NCI-H187 treated with DMSO at 0.1 percent for 48 hours (cell line): ENCODE measurements at regions not wholly inside any gene's neighbourhood (a gene's known extent, or its start where the extent isn't known, plus 50 kb on each side); places are given as distances from the start of the nearest gene placed in this dataset.
"Not testable (repeated sequence)": the region's sequence is repeated elsewhere in the genome, so short reads cannot be mapped to it uniquely, and the experiment has no call there.

Experiments used
- DNase-seq: peaks from one replicate; lab custom pipeline; 2025; lab: John Stamatoyannopoulos, UW

DNA sequence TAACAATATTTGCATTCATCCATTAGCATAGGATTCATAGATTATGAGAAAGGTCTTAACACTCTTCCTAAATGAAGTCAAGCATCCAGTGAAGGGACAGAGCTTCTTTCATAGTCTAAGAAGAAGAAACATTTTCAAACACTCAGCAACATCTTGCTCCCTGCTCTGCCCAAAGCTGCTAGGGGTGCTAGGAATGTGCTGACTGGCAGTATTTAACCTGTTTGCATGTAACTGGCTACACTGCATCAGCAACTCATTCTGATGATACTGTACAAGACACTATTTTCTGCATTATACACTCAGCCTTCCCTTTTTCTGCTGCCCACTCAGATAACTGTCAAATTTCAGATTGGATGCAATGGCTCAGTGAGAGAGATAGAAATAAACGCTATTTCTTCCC lies 495.1 kb upstream of the ARID1B start:
- DNase-seq: no peak

- DNase-seq: no peak
These were observed 495.9 kb upstream of the ARID1B start for GRCh38 chr6:156281266-156281665.

DNA sequence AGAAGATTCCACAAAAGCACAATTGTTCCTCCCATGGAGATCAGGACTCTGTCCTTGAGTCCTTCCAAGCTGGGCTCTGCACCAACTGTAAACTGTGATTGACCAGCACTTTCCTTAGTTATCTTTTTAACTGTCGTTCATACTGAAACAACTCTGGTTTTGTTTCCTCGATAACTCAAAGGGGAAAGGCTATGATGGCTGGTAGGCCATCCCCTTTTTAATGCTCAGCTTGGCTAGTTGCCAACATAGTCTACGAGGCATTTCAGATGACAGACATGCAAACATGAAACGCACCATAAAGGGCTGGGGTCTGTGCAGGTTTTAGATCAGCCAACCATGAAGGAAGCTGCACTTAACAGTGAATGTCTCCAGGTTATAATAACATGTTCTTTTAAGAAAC lies 497.1 kb upstream of the ARID1B start:
- DNase-seq: peak; percentile 34

DNA sequence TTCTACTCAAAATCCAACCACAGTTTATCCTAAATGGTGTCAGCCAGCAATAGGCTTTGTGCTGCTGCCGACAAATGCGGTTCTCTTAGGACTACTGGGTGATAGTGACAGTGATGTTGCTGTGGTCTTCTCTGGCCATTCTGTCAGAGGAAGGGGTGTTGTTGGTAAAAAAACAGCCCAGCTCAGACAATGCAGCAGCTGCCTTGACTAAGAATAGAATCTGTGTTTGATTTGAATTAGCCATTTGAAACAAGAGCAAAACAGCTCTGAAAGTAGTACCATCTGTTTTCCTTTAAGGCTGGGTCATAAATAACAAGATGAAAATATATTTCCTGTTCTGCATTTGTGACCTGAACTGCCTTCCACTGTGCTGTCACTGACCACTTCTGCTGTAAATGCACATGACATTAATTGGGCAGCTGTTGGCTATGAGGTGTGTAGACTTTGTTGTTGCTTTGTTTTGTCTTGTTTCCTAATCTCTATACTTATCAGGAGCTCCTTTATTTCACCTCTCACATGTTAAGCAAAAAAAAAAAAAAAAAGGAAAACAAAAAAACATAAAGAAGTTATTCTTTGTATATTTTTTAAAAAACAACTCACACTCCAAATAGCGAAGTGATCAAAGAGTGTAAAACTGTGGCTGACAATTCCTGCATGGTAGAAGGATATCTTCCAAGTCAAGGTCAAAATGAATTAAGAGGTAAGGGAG lies 497.8 kb upstream of the ARID1B start:
- no peak for DNase-seq

DNA sequence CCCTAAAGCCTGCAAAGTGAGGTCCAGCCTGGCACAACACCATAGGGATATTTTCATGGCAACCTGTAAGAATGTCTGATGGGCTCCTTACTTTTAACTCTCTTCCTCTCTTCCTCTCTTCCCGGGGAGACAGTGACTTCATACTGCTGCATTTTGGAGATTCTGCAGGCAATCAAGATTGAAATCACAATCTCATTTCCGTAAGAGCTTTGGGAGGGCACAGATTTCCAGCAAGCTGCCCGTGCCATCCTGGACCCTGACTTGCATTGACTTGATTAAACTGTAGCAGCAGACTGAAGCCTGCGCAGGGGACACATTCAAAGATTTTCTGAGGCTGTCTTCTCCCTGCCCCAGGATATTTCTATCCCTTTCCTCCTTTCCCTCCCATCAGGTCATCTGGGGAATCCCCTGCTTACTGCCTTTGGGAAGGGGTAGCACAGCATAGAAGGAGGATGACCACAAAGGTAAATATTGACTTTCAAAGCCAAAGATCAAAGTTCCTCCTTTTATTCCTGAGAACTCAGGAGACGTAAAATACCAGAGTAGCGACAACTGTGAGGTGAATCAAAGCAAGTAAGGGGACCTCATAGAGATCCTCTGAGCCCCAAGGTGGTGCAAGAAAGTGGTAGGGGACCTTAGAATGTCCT lies 504.0 kb upstream of the ARID1B start:
- DNase-seq: no peak

DNA sequence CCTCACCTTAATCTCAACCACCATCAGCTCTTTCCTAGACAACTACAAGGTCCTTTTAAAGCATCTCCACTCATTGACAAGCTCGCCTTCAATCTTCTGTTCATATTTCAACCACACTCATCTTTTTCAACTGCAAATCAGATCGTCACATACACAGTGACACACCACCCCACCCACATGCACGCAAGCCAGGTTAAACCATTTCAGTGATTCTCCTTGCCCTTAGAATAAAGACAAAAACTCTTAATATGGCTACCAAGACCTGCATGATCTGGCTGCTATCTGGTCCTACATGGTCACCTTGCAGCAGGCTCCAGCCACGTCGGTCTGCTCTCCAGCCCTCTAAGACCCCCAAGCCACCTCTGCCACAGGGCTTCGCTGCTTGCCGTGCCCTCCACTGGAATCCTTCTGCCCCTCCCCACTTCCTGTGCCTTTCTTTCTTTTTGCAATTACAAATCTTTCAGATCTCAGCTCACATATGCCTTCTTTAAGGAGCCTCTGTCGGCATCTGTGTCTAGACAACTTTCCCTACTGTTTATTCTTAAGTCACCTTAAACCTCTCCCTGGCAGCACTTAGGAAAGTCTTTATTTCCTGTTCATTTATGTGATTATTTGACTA lies 507.3 kb upstream of the ARID1B start:
- DNase-seq: no peak

- DNase-seq: no peak
These were observed 508.3 kb upstream of the ARID1B start for GRCh38 chr6:156268849-156269248.

DNA sequence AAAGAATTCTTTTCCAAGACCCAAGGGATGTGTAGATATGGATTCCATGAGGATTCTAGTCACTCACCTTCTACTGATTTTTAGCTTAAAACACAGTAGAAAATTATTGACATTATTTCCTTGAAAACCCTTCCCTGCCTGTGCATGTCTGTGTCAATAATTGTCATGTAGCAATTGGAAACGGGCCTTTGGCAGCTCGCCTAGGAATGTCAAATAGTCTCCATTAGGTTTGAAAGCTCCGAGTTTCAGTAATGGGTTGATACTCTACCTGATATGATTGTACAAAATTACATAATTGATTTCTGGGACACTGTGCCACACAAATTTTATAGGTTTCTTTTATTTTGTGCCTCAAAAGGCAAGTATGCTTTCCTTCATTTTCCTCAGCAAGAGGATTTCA lies 515.2 kb upstream of the ARID1B start:
- no peak for DNase-seq

DNA sequence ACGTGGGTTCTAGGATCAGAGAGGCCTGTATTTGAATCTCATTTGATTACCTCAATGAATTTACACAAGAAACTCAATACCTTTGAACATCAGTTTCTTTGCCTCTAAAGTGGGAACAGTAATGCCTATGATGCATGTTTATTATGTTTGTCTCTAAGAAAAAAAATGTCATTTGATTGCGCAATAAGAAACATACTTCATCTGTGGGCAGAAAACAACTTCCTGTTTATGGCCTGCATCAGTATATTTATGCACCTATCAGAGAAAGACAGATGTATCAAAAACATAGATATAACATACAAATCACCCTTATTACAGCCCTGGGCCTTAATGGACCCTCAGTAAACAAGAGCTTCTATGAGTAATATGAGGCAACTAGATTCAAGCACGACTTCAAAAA lies 516.4 kb upstream of the ARID1B start:
- DNase-seq: no peak

- no peak for DNase-seq
These were observed 518.2 kb upstream of the ARID1B start for GRCh38 chr6:156258981-156259380.

DNA sequence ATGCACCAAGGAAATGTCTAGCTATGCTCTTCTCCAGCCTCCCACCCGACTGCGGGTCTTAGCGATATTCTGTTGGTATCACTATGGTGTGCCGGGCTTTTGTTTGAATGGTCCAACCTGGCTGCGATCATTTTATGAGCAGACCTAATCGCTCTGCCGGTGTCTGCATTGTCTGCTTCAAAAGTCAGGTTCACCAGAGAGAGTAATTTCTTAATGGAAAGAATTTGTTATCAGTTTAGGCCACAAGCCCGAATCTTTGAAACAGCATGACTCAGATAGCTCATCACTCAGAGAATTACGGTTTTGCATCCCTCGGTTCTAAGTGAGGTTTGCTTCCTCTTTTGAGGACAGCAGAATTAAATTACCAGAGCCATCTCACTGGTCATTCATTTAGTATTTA lies 521.0 kb upstream of the ARID1B start:
- DNase-seq: no peak

DNA sequence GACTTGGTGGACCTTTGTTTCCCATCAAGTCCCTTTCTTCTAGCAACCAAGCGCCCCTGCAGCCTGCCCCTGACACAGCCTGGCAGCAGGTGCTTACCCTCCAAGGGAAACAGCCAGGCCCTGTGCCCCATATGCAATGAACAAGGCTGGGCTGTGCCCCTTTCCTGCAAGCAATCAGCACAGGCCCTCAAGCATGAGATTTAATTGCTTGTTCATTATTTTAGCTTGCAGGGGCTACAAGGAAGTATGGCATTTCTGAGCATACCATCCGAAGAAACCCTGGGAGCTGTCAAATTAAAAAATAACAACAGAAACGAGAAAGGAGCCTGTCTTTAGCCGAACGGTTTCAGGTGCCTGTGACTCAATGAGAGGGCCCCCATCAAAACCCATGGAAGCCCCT lies 522.9 kb upstream of the ARID1B start:
- no peak for DNase-seq

DNA sequence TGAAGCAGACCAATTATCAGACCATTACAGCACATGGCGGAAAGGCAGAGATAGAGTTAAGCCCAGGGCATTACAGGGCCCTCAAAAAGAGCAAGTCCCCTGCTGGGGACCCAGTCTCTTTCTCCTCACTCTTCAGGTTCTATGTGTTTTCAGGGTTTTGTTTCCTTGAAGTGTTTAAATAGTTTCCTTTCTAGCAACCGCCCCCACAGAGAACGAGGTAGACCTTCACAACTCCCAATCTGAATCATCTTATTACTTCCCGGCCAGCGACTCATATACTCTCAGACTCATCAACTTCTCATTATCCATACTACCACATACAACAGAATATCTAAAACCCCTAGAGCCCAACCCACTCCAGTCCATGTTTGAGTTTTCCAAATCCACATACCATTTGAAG lies 526.6 kb upstream of the ARID1B start:
- DNase-seq: no peak

DNA sequence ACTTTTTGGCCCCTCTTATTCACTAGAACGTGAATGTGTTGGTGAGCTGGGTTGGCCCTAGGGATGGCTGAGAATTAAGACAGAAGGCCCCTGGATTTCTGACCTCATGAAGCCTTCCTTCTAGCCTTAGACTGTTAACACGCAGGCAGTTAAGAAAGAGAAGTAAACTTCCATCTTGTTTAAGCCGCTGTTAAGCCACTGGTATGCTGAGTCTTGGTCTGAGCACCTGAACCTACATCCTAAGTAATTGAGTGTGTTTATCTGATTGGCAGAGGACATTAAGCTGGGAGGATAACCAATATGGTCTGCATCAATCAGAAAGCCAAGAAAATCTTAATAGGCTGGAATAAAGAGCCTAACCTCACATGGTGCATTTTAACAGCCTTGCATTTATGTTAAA lies 535.0 kb upstream of the ARID1B start:
- DNase-seq: no peak

DNA sequence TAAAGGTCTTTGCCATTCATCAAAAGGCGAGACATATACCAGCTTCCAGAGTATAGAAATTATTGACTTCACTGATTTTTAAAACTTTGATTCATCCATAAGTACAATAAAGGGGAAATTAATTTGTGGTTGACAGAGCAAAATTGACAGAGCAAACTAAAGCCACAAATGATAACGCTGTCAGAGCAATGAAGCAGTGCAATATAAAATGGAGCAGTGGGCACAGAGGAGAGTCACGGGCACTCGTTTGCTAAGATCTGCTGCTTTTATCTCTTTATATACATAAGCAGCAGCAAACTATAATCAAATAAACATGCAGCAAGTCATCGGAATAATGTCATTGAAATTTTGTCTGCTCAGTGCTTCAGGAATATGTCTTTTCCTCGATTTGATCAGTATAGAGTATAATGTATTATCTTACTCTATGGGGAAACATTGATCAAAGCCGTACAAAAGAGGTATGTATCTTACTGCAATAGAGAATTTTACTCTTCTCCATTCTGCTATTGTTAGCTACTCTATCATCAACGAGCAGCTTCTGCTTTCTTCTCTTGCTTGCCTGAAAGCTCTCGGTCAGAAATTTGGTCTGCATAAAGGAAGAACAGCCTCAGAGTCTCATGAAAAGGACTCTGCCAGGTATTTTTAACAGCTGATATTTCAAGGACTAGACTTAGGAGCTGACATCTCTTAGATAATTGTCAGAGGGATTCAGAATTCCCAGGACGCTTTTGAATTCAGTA lies 546.0 kb upstream of the ARID1B start:
- no peak for DNase-seq

DNA sequence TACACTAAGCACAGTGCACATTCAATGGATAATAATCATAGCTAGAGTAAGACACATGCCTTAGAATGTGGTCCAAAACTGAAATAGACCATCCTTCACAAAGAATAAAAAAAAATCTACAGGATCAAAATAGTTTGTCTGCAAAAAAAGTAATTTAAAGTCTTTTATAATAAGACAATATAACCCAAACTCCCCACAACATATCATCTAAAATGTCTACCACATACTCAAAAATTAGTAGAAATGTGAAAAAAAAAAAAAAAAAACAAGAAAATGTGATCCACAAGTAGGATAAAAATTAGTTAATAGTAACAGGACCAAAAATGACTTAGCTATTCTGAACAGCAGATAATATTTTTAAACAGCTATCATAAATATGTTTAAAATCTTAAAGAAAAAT lies 557.2 kb upstream of the ARID1B start:
- no peak for DNase-seq

DNA sequence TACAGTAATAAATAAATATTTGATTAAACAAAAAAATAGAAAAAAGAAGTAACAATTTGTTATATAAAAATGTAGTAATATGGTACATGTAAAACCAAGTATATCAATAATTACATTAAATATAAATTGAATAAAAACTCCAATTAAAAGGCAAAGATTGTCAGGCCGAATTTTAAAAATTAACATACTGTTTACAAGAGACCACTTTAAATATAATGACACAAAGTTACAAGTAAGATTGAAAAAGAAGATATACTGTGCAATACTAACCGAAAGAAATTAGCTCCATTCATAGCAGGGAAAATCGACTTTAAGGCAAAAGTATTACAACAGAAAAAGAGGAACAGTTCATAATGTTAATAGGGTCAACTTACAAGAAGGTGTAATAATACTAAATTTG lies 571.5 kb upstream of the ARID1B start:
- no peak for DNase-seq

DNA sequence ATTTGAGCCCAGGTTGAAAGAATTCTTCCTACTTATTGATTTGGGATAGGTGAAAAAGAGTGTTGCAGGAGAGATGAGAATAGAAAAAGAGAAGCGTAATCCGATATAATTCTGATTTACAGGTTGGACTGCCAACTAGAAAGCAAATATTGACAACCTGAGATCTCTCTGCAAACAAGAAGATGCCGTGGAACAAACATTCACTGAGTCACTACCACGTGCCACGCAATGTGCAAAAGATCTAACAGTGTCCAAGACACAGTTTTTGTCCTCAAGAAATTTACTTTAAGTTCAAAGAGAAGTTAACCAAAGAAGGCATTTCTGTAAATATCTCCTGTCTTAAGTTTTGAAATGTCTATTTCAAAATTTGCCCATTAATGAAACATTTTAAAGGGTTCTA lies 578.0 kb upstream of the ARID1B start:
- no peak for DNase-seq

- no peak for DNase-seq
These were observed 579.7 kb upstream of the ARID1B start for GRCh38 chr6:156197513-156197912.

DNA sequence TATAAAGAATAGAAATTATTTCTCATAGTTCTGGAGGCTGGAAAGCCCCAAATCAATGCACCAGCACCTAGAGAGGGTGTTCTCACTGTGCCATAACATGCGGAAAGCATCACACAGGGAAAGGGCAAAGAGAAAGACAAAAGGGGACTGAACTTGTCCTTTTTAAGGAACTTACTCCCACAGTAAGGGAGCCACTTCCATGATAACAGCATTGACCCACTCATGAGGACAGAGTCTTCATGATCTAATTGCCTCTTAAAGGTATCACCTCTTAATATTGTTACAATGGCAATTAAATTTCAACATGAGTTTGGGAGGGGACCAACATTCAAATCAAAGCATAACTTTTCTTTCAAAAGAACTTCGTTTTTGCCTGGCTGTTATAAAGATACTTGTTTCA lies 582.2 kb upstream of the ARID1B start:
- DNase-seq: no peak

DNA sequence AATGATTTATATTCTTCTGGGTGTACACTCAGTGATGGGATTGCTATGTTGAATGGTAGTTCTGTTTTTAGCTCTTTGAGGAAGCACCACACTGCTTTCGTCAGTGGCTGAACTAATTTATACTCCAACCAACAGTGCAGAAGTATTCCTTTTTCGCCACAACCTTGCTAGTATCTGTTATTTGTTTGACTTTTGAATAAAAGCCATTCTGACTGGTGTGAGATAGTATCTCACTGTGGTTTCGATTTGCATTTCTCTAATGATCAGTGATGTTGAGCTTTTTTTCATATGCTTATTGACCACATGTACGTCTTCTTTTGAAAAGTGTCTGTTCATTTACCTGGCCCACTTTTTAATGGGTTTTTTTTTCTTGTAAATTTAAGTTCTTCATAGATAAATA lies 583.8 kb upstream of the ARID1B start:
- no peak for DNase-seq

GRCh38 chr6:156191895-156192294 lies 585.3 kb upstream of the ARID1B start:
- no peak for DNase-seq

GRCh38 chr6:156191390-156191789 lies 585.8 kb upstream of the ARID1B start:
- not testable (repeated sequence) for DNase-seq
